HepG2 (cell line): ENCODE measurements at regions not wholly inside any gene's neighbourhood (a gene's known extent, or its start where the extent isn't known, plus 50 kb on each side); places are given as distances from the start of the nearest gene placed in this dataset.

ENCODE experiments used
- ATAC-seq: fragments of 200-7000 bp; cut with Tn5 transposase; 3 replicates; pipeline ENCODE4 v1.9.1; 2020; ENCODE audit warnings: mild to moderate bottlenecking, moderate library complexity
- BruUV-seq: library from RNA; stranded (reverse); fragments of 400-500 nt; replicated peaks from 2 replicates; lab custom pipeline; 2021; lab: Mats Ljungman, UMichigan
- CTCF ChIA-PET: fragments of 300-600 bp; formaldehyde crosslinking; extraction: SDS; loops from one replicate; lab custom pipeline; 2021; ENCODE audit warnings: low total read pairs, inconsistent platforms, low intra/inter-chr PET ratio; lab: Yijun Ruan, JAX
- POLR2A ChIA-PET: fragments of 350-600 bp; sonication (Branson Sonifier 250); formaldehyde crosslinking; loops from one replicate; lab custom pipeline; 2020; ENCODE audit warnings: antibody characterized with exemption, inconsistent platforms; lab: Yijun Ruan, JAX
- DNase-seq: peaks from one replicate; pipeline ENCODE4 v3.0.0-alpha.2; 2015; ENCODE audit warnings: low spot score
- FAIRE-seq: peaks from 3 replicates; lab custom pipeline; 2011; peaks lifted over from hg19 to GRCh38; lab: Jason Lieb, UNC
- H2AFZ ChIP-seq: one replicate; pipeline ENCODE4 v1.6.1; 2011; ENCODE audit warnings: low read length, inconsistent platforms
- H3K27ac ChIP-seq: fragments of 300-600 bp; 3 replicates; pipeline ENCODE4 v1.8.0; 2011; ENCODE audit warnings: mixed run types, mild to moderate bottlenecking, mixed read lengths, low read length, inconsistent platforms; ENCODE audit not compliant: insufficient read depth; ENCODE audit errors: extremely low read length
- H3K27me3 ChIP-seq, 2 experiments: fragments of 200-600 bp in 1 of 2; 2 replicates in 1 of 2; 3 replicates in 1 of 2; pipeline versions ENCODE4 v1.6.0 to v1.8.0; 2011; ENCODE audit warnings: low read length in 2 of 2, mild to moderate bottlenecking in 2 of 2, moderate library complexity in 2 of 2, inconsistent platforms in 1 of 2; ENCODE audit not compliant: insufficient read depth in 2 of 2, control insufficient read depth in 1 of 2
- H3K36me3 ChIP-seq, 2 experiments: fragments of 200-600 bp in 1 of 2; replicated peaks in 1 of 2; 2 replicates in 1 of 2; 3 replicates in 1 of 2; pipeline versions ENCODE4 v1.5.1 to v1.8.0; 2011; ENCODE audit warnings: low read length in 2 of 2, inconsistent platforms in 1 of 2; ENCODE audit not compliant: insufficient read depth in 2 of 2, control insufficient read depth in 1 of 2
- H3K4me1 ChIP-seq: 2 replicates; pipeline ENCODE4 v1.5.1; 2012; ENCODE audit warnings: low read length, inconsistent platforms; ENCODE audit not compliant: insufficient read depth
- H3K4me2 ChIP-seq: 2 replicates; pipeline ENCODE4 v1.6.0; 2011; ENCODE audit warnings: low read depth, low read length, inconsistent platforms
- H3K4me3 ChIP-seq, 3 experiments: fragments of 200-600 bp in 1 of 3; sonication (generic), shearing (Covaris generic) in 1 of 3; replicated peaks in 1 of 3; 2 replicates each; pipeline ENCODE4 v1.5.1; 2011 to 2016; ENCODE audit warnings: low read length in 3 of 3, inconsistent platforms in 2 of 3, low read depth in 2 of 3, mild to moderate bottlenecking in 2 of 3, control low read depth in 1 of 3, mixed read lengths in 1 of 3; ENCODE audit not compliant: insufficient read depth in 1 of 3
- H3K79me2 ChIP-seq: one replicate; pipeline ENCODE4 v1.6.1; 2011; ENCODE audit warnings: low read length, inconsistent platforms; ENCODE audit not compliant: insufficient read depth
- H3K9ac ChIP-seq: 2 replicates; pipeline ENCODE4 v1.6.0; 2011; ENCODE audit warnings: mild to moderate bottlenecking, low read depth, low read length, inconsistent platforms; ENCODE audit not compliant: insufficient read depth
- H3K9me3 ChIP-seq: 2 replicates; pipeline ENCODE4 v1.5.1; 2012; ENCODE audit warnings: mild to moderate bottlenecking, low read length
- H4K20me1 ChIP-seq: 2 replicates; pipeline ENCODE4 v1.6.0; 2011; ENCODE audit warnings: inconsistent platforms, mild to moderate bottlenecking, low read length, moderate library complexity; ENCODE audit not compliant: insufficient read depth
- CEBPG ChIP-seq: IDR thresholded peaks from 2 replicates; pipeline ENCODE4 v1.6.1; 2016
- GATAD1 ChIP-seq: IDR thresholded peaks from 2 replicates; pipeline ENCODE4 v1.6.1; 2016; ENCODE audit warnings: missing genetic modification reagents, missing compliant biosample characterization
- GZF1 ChIP-seq: sonication (generic); formaldehyde crosslinking; IDR thresholded peaks from 2 replicates; pipeline ENCODE4 v1.5.1; 2020; ENCODE audit warnings: mild to moderate bottlenecking, missing genetic modification reagents
- HDAC2 ChIP-seq: sonication (generic); formaldehyde crosslinking; IDR thresholded peaks from 2 replicates; pipeline ENCODE4 v1.4.0; 2020; ENCODE audit warnings: missing genetic modification reagents
- HOXA5 ChIP-seq: sonication (generic); formaldehyde crosslinking; IDR thresholded peaks from 2 replicates; pipeline ENCODE4 v1.4.0; 2020; ENCODE audit warnings: missing genetic modification reagents
- ZNF17 ChIP-seq: sonication (generic); formaldehyde crosslinking; IDR thresholded peaks from 2 replicates; pipeline ENCODE4 v1.5.0; 2020; ENCODE audit warnings: mild to moderate bottlenecking, missing genetic modification reagents
- ZNF256 ChIP-seq: sonication (generic); formaldehyde crosslinking; conservative IDR thresholded peaks from 2 replicates; pipeline ENCODE4 v1.4.0; 2020; ENCODE audit warnings: missing genetic modification reagents
- ZNF552 ChIP-seq: sonication (generic); formaldehyde crosslinking; IDR thresholded peaks from 2 replicates; pipeline ENCODE4 v1.9.0; 2022; ENCODE audit warnings: missing genetic modification reagents, mild to moderate bottlenecking, borderline replicate concordance
- ZNF589 ChIP-seq: sonication (generic); formaldehyde crosslinking; conservative IDR thresholded peaks from 2 replicates; pipeline ENCODE4 v1.8.0; 2022; ENCODE audit warnings: mild to moderate bottlenecking, moderate library complexity, missing genetic modification reagents
- ZSCAN12 ChIP-seq: sonication (generic); formaldehyde crosslinking; IDR thresholded peaks from 2 replicates; pipeline ENCODE4 v1.9.0; 2021; ENCODE audit warnings: mild to moderate bottlenecking, missing genetic modification reagents
- WGBS: methylation state at CpG from one replicate; pipeline ENCODE4 v1.1.6; 2017; ENCODE audit warnings: low lambda C conversion rate; 5-methylcytosine and 5-hydroxymethylcytosine counted together
- in situ Hi-C: cut with HindIII; loops from 2 replicates; pipeline ENCODE4 v1.10.0; 2017; ENCODE audit warnings: low pct_unique_long_range_greater_than_20kb; ENCODE audit not compliant: extremely low pct_ligation_motif_present
- intact Hi-C: fragments of 100-400 bp; cut with micrococcal nuclease; formaldehyde crosslinking; loops from one replicate; pipeline ENCODE4 v1.10.0; 2022; ENCODE audit not compliant: unreplicated experiment
- TF ChIP-seq, protein P1 (sequence below): sonication (generic); formaldehyde crosslinking; IDR thresholded peaks from 2 replicates; pipeline ENCODE4 v1.5.0; 2020; ENCODE audit warnings: missing genetic modification reagents
- TF ChIP-seq, protein P2 (sequence below): sonication (generic); formaldehyde crosslinking; IDR thresholded peaks from 2 replicates; pipeline ENCODE4 v1.4.0; 2020; ENCODE audit warnings: missing genetic modification reagents; ENCODE audit errors: not compliant biosample characterization
- TF ChIP-seq, protein P3 (sequence below): sonication (generic); formaldehyde crosslinking; IDR thresholded peaks from 2 replicates; pipeline ENCODE4 v1.8.1; 2022; ENCODE audit warnings: low read depth, mild to moderate bottlenecking, missing genetic modification reagents
- TF ChIP-seq, protein P4 (sequence below): sonication (generic); formaldehyde crosslinking; IDR thresholded peaks from 2 replicates; pipeline ENCODE4 v1.5.1; 2020; ENCODE audit warnings: missing genetic modification reagents, mild to moderate bottlenecking, borderline replicate concordance

DNA sequence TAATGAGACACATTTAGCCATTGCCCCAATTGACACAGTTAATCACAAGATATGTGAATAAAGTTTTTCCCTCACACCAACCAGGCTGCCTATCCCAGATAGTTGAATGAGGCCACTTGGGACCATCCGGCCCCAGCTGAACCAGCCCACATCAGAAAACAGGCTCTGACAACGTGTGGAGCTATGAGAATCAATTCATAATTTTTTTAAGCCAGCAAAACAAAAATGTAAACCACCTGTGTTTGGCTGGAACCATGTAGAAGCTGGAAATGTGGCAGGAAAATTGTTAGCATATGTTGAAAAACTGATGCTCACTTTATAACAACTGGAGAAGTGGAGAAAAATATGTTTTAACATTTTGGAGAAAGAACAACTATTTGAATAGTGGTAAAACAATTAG lies 1161.3 kb downstream of the SLITRK1 start:
- Histone ChIP-seq H3K27me3 (no peaks in the 10 kb centered on the region), H3K9me3 (no peaks in the 10 kb centered on the region), H3K4me3 (no peak overlapping the region), H3K4me1 (no peaks in the 10 kb centered on the region), H3K4me2 (no peak overlapping the region)
- no peak for FAIRE-seq
- DNase-seq = no peak
- WGBS = 6% methylated on average over 2 of the region's 2 CpGs
- no peak for TF ChIP-seq ZNF589
- TF ChIP-seq, all 625 proteins: peak for 0
- CTCF ChIA-PET = no interaction called here
- H3K79me2 ChIP-seq = no peaks in the 10 kb centered on the region
- H2AFZ ChIP-seq = no peak overlapping the region
- no peaks in the 10 kb centered on the region for H3K36me3 ChIP-seq
- no TSS peak for BruUV-seq
- in situ Hi-C loops (no loop called here), intact Hi-C loops (no loop called here)
- H3K9ac ChIP-seq = no peak overlapping the region
- POLR2A ChIA-PET = no interaction called here
- no peaks in the 10 kb centered on the region for H4K20me1 ChIP-seq
- no peak overlapping the region for H3K27ac ChIP-seq
- no peak for ATAC-seq

DNA sequence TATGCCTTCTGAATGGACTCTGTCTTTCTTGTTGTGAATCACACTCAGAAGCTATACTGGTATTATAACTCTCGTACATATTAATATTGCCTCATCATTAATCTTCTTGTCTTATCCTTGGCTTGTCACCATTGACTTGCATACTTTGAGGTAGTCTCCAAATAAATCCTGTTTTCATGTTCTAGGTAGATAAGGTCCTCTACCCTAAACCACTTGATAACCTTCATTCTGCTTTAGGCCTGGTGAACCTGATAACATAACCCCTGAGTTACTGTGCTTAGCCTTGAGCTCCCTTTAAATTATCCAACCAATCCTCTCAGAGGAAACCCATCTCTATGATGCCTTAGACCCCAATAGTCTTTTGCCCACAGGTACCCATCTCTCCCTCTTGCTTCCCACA lies 1162.3 kb downstream of the SLITRK1 start:
- BruUV-seq = no TSS peak
- H4K20me1 ChIP-seq = no peaks in the 10 kb centered on the region
- H3K4me2 ChIP-seq = no peak overlapping the region
- no peak overlapping the region for H3K4me3 ChIP-seq
- no peaks in the 10 kb centered on the region for H3K4me1 ChIP-seq
- H3K27ac ChIP-seq = no peak overlapping the region
- ATAC-seq (no peak), DNase-seq (no peak), FAIRE-seq (no peak)
- no peaks in the 10 kb centered on the region for H3K36me3 ChIP-seq
- H3K79me2 ChIP-seq = no peaks in the 10 kb centered on the region
- POLR2A ChIA-PET = no interaction called here
- intact Hi-C loops (no loop called here), in situ Hi-C loops (no loop called here)
- CTCF ChIA-PET = no interaction called here
- no peak overlapping the region for H3K9ac ChIP-seq
- H3K27me3 ChIP-seq = no peaks in the 10 kb centered on the region
- no peaks in the 10 kb centered on the region for H3K9me3 ChIP-seq
- 2% methylated on average over 1 of the region's 1 CpG for WGBS
- no peak overlapping the region for H2AFZ ChIP-seq
- TF ChIP-seq, protein P1, sequence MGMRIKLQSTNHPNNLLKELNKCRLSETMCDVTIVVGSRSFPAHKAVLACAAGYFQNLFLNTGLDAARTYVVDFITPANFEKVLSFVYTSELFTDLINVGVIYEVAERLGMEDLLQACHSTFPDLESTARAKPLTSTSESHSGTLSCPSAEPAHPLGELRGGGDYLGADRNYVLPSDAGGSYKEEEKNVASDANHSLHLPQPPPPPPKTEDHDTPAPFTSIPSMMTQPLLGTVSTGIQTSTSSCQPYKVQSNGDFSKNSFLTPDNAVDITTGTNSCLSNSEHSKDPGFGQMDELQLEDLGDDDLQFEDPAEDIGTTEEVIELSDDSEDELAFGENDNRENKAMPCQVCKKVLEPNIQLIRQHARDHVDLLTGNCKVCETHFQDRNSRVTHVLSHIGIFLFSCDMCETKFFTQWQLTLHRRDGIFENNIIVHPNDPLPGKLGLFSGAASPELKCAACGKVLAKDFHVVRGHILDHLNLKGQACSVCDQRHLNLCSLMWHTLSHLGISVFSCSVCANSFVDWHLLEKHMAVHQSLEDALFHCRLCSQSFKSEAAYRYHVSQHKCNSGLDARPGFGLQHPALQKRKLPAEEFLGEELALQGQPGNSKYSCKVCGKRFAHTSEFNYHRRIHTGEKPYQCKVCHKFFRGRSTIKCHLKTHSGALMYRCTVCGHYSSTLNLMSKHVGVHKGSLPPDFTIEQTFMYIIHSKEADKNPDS = no peak
- TF ChIP-seq CEBPG (CRISPR knock-in tag) = no peak
- TF ChIP-seq GZF1 = no peak
- TF ChIP-seq, protein P2, sequence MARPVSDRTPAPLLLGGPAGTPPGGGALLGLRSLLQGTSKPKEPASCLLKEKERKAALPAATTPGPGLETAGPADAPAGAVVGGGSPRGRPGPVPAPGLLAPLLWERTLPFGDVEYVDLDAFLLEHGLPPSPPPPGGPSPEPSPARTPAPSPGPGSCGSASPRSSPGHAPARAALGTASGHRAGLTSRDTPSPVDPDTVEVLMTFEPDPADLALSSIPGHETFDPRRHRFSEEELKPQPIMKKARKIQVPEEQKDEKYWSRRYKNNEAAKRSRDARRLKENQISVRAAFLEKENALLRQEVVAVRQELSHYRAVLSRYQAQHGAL = no peak
- no peak for TF ChIP-seq ZNF552 (CRISPR knock-in tag)
- no peak for TF ChIP-seq ZNF17 (CRISPR knock-in tag)
- TF ChIP-seq, protein P3, sequence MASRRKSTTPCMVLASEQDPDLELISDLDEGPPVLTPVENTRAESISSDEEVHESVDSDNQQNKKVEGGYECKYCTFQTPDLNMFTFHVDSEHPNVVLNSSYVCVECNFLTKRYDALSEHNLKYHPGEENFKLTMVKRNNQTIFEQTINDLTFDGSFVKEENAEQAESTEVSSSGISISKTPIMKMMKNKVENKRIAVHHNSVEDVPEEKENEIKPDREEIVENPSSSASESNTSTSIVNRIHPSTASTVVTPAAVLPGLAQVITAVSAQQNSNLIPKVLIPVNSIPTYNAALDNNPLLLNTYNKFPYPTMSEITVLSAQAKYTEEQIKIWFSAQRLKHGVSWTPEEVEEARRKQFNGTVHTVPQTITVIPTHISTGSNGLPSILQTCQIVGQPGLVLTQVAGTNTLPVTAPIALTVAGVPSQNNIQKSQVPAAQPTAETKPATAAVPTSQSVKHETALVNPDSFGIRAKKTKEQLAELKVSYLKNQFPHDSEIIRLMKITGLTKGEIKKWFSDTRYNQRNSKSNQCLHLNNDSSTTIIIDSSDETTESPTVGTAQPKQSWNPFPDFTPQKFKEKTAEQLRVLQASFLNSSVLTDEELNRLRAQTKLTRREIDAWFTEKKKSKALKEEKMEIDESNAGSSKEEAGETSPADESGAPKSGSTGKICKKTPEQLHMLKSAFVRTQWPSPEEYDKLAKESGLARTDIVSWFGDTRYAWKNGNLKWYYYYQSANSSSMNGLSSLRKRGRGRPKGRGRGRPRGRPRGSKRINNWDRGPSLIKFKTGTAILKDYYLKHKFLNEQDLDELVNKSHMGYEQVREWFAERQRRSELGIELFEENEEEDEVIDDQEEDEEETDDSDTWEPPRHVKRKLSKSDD (CRISPR knock-in tag) = no peak
- no peak for TF ChIP-seq ZSCAN12 (CRISPR knock-in tag)
- no peak for TF ChIP-seq GATAD1
- TF ChIP-seq, protein P4, sequence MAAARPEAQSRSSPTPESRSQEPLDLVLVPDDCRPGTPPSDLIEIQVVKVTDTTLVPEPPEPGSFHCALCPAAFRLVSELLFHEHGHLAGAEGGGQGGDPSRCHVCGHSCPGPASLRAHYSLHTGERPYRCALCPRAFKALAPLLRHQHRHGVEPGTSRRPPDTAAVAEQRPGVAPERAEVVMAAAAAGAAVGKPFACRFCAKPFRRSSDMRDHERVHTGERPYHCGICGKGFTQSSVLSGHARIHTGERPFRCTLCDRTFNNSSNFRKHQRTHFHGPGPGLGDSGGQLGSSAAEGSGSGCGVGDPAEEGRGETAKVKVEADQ (CRISPR knock-in tag) = no peak
- TF ChIP-seq HOXA5 (CRISPR knock-in tag) = no peak
- TF ChIP-seq HDAC2 = no peak
- TF ChIP-seq ZNF256 (CRISPR knock-in tag) = no peak
